ENCODE measurements at regions not wholly inside any gene's neighbourhood (a gene's known extent, or its start where the extent isn't known, plus 50 kb on each side); places are given as distances from the start of the nearest gene placed in this dataset.

- Mint-ChIP-seq H3K27me3 (no peaks in the 10 kb centered on the region), H3K36me3 (no peaks in the 10 kb centered on the region), H3K27ac (no peak overlapping the region), H3K4me1 (ENCODE audit: unreplicated experiment) (no peaks in the 10 kb centered on the region), H3K9me3 (no peaks in the 10 kb centered on the region), H3K4me3 (no peak overlapping the region)
- TF ChIP-seq, protein P1, sequence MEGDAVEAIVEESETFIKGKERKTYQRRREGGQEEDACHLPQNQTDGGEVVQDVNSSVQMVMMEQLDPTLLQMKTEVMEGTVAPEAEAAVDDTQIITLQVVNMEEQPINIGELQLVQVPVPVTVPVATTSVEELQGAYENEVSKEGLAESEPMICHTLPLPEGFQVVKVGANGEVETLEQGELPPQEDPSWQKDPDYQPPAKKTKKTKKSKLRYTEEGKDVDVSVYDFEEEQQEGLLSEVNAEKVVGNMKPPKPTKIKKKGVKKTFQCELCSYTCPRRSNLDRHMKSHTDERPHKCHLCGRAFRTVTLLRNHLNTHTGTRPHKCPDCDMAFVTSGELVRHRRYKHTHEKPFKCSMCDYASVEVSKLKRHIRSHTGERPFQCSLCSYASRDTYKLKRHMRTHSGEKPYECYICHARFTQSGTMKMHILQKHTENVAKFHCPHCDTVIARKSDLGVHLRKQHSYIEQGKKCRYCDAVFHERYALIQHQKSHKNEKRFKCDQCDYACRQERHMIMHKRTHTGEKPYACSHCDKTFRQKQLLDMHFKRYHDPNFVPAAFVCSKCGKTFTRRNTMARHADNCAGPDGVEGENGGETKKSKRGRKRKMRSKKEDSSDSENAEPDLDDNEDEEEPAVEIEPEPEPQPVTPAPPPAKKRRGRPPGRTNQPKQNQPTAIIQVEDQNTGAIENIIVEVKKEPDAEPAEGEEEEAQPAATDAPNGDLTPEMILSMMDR (conservative IDR thresholded peaks at IDR 0.05), result no peak
- DNase-seq (ENCODE audit: extremely low spot score, unreplicated experiment), result no peak
These were observed 287.2 kb downstream of the RFPL4B start for GRCh38 chr6:112634376-112634775.

DNA sequence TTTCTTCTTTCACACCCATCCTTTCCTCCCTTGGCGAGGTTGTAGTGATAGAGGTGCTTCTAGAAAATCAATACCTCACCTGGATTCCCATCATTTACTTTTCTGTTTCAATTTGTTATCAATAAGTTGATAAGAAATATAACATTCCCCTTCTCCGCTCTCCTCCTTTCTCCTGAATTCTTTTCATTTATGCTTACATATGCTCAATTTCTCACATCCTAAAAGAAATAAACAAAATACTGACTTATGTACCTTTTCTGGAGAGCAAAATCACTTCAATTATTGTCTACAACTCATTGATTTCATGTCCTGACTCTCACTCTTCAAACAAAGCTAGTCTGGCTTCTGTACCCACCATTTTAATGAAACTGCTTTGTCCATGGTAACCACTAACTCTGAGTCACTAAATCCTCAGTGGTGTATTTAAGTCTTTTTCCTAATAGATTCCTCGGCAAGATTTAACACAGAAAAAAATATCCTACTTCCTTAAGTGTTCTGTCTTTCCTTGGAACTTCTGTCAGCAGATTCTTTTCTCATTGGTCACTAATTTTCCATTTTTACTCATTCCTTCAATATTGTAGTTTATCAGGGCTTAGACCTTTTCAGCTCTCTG is 289.6 kb downstream of the RFPL4B start:
- no peaks in the 10 kb centered on the region for H3K27me3 Mint-ChIP-seq
- no peak overlapping the region for H3K27ac Mint-ChIP-seq
- H3K4me3 Mint-ChIP-seq, result no peak overlapping the region
- TF ChIP-seq, protein P1 (conservative IDR thresholded peaks at IDR 0.05), result no peak
- H3K9me3 Mint-ChIP-seq, result no peaks in the 10 kb centered on the region
- DNase-seq (ENCODE audit: extremely low spot score, unreplicated experiment), result no peak
- no peaks in the 10 kb centered on the region for H3K4me1 Mint-ChIP-seq (ENCODE audit: unreplicated experiment)
- H3K36me3 Mint-ChIP-seq, result no peaks in the 10 kb centered on the region

DNA sequence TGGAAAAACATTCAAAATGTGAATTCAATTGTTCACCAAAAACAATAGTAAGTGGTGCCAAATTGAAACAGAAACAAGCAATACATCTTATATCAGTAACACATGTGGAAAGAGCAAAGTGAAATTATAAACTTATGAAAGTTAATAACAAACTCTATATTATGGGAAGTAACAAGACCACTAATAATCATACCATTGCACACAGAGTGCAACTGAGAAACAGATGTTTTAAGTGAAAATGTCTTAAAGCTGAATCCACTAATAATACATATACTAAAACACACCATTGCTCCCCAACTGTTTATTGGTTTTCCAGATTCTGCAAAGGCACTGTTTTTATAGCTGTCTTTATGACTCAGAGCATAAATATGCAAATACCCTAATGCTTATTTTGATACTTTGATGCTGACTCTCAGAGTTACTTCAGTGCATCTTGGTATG is 292.3 kb downstream of the RFPL4B start:
- Mint-ChIP-seq H3K27me3 (no peaks in the 10 kb centered on the region), H3K27ac (no peak overlapping the region), H3K4me3 (no peak overlapping the region), H3K4me1 (ENCODE audit: unreplicated experiment) (no peaks in the 10 kb centered on the region), H3K36me3 (no peaks in the 10 kb centered on the region), H3K9me3 (no peaks in the 10 kb centered on the region)
- TF ChIP-seq, protein P1 (conservative IDR thresholded peaks at IDR 0.05), result no peak
- DNase-seq (ENCODE audit: extremely low spot score, unreplicated experiment), result no peak

DNA sequence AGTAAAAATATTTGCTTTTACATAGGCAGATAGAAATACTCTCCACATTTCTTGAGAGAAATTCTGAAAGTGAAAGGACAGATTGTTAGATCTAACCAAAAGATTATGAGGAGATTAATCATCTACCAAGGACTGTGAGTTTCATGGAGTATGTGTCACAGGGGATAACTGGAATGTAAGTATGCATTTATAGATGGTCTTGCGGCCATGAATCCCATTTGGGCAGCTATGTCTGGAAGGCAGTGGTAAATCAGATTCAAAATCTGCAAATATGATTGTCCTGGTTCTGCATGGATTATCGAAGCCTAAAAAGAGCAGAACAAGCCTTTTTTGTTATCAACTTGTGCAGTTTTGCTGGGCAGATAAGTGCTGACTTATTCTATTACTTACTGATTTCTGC is 293.8 kb downstream of the RFPL4B start:
- H3K4me3 Mint-ChIP-seq, result no peak overlapping the region
- H3K27me3 Mint-ChIP-seq, result no peaks in the 10 kb centered on the region
- H3K36me3 Mint-ChIP-seq, result no peaks in the 10 kb centered on the region
- H3K4me1 Mint-ChIP-seq (ENCODE audit: unreplicated experiment), result no peaks in the 10 kb centered on the region
- no peak overlapping the region for H3K27ac Mint-ChIP-seq
- TF ChIP-seq, protein P1 (conservative IDR thresholded peaks at IDR 0.05), result no peak
- no peak for DNase-seq (ENCODE audit: extremely low spot score, unreplicated experiment)
- H3K9me3 Mint-ChIP-seq, result no peaks in the 10 kb centered on the region

DNA sequence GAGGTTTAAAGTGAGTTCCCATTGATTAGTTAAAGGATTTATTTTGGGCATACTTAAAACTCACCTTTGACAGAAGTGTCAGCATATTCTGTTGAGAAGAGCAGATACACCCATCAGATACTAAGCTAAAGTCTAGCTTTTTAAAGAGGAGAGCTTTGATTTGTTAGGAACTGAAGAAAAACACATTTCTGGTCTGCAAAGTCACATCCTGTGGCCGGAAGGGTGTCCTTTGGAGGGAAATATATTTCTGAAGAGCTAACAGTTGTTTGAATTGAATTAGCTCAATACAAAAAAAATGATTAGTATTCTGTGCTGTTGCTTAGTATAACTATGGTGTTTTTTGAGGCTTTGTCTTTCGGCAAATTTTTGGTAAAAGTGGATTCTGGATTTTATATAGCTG is 302.7 kb downstream of the RFPL4B start:
- TF ChIP-seq, protein P1 (conservative IDR thresholded peaks at IDR 0.05), result no peak
- Mint-ChIP-seq H3K27ac (no peak overlapping the region), H3K4me3 (no peak overlapping the region), H3K9me3 (no peaks in the 10 kb centered on the region), H3K4me1 (ENCODE audit: unreplicated experiment) (no peaks in the 10 kb centered on the region), H3K27me3 (no peaks in the 10 kb centered on the region), H3K36me3 (no peaks in the 10 kb centered on the region)
- no peak for DNase-seq (ENCODE audit: extremely low spot score, unreplicated experiment)

GRCh38 chr6:112651239-112651638 is 304.1 kb downstream of the RFPL4B start:
- H3K4me1 Mint-ChIP-seq (ENCODE audit: unreplicated experiment), result no peaks in the 10 kb centered on the region

More at GRCh38 chr6:112651239-112651638, 304.1 kb downstream of the RFPL4B start:
- TF ChIP-seq, protein P1 (conservative IDR thresholded peaks at IDR 0.05), result no peak
- no peak overlapping the region for H3K27ac Mint-ChIP-seq
- no peaks in the 10 kb centered on the region for H3K27me3 Mint-ChIP-seq
- no peak overlapping the region for H3K4me3 Mint-ChIP-seq
- DNase-seq (ENCODE audit: extremely low spot score, unreplicated experiment), result no peak
- H3K36me3 Mint-ChIP-seq, result no peaks in the 10 kb centered on the region
- no peaks in the 10 kb centered on the region for H3K9me3 Mint-ChIP-seq
